Naive thymus-derived CD4-positive, alpha-beta T cell (primary cell): ENCODE measurements at regions not wholly inside any gene's neighbourhood (a gene's known extent, or its start where the extent isn't known, plus 50 kb on each side); places are given as distances from the start of the nearest gene placed in this dataset.

Source experiments
- ATAC-seq: fragments of 150-1000 bp; cut with Tn5 transposase; 2 replicates; pipeline ENCODE4 v1.10.0; 2021; ENCODE audit warnings: mild to moderate bottlenecking, moderate library complexity
- CTCF ChIA-PET: fragments of 350-600 bp; sonication (Branson Sonifier 250); formaldehyde crosslinking; loops from one replicate; lab custom pipeline; 2021; ENCODE audit warnings: antibody characterized with exemption; lab: Charles Lee
- POLR2A ChIA-PET: fragments of 350-600 bp; sonication (Branson Sonifier 250); formaldehyde crosslinking; loops from one replicate; lab custom pipeline; 2021; ENCODE audit warnings: antibody characterized with exemption, inconsistent platforms; lab: Charles Lee
- DNase-seq, 9 donors: peaks; one replicate each; pipeline versions ENCODE4 v3.0.0 to v3.0.0-alpha.2; 2020 to 2022; ENCODE audit warnings: mixed read lengths in 1 of 9
- H3K27ac ChIP-seq: one replicate; pipeline ENCODE4 v1.7.0; 2013; ENCODE audit warnings: mild to moderate bottlenecking, low read depth, low read length, moderate library complexity
- H3K27me3 ChIP-seq, 2 donors: one replicate each; pipeline ENCODE4 v1.7.0; 2013; ENCODE audit warnings: low read length in 2 of 2, mild to moderate bottlenecking in 2 of 2, moderate library complexity in 2 of 2; ENCODE audit not compliant: control insufficient read depth in 2 of 2, insufficient read depth in 2 of 2
- H3K36me3 ChIP-seq, 3 experiments: 1 replicate in 2 of 3; 2 replicates in 1 of 3; pipeline ENCODE4 v1.7.0; 2013; ENCODE audit warnings: low read length in 3 of 3, mild to moderate bottlenecking in 3 of 3, moderate library complexity in 1 of 3; ENCODE audit not compliant: insufficient read depth in 3 of 3, control insufficient read depth in 2 of 3
- H3K4me1 ChIP-seq, 2 donors: one replicate each; pipeline ENCODE4 v1.7.0; 2013; ENCODE audit warnings: low read length in 2 of 2, mild to moderate bottlenecking in 2 of 2, moderate library complexity in 1 of 2; ENCODE audit not compliant: control insufficient read depth in 2 of 2, insufficient read depth in 2 of 2
- H3K4me3 ChIP-seq: 2 replicates; pipeline ENCODE4 v1.7.0; 2013; ENCODE audit warnings: mild to moderate bottlenecking, low read length
- H3K9me3 ChIP-seq, 3 experiments: 1 replicate in 2 of 3; 2 replicates in 1 of 3; pipeline ENCODE4 v1.7.0; 2013; ENCODE audit warnings: low read length in 3 of 3; ENCODE audit not compliant: control insufficient read depth in 2 of 3
- H3K27ac Mint-ChIP-seq, 9 donors: one replicate each; pipeline ENCODE4 v1.8.0; 2020 to 2022; ENCODE audit warnings: mixed read lengths in 9 of 9, mild to moderate bottlenecking in 8 of 9, moderate library complexity in 5 of 9, inconsistent platforms in 2 of 9
- H3K27me3 Mint-ChIP-seq, 5 donors: one replicate each; pipeline ENCODE4 v1.8.0; 2021 to 2022; ENCODE audit warnings: mixed read lengths in 5 of 5, mild to moderate bottlenecking in 1 of 5
- H3K36me3 Mint-ChIP-seq, 5 donors: one replicate each; pipeline ENCODE4 v1.8.0; 2020 to 2022; ENCODE audit warnings: mixed read lengths in 5 of 5, mild to moderate bottlenecking in 3 of 5, inconsistent platforms in 1 of 5
- H3K4me1 Mint-ChIP-seq, 7 donors: one replicate each; pipeline ENCODE4 v1.8.0; 2020 to 2022; ENCODE audit warnings: mixed read lengths in 7 of 7, mild to moderate bottlenecking in 3 of 7, inconsistent platforms in 1 of 7
- H3K4me3 Mint-ChIP-seq, 10 donors: one replicate each; pipeline ENCODE4 v1.8.0; 2020 to 2022; ENCODE audit warnings: mild to moderate bottlenecking in 10 of 10, mixed read lengths in 10 of 10, moderate library complexity in 6 of 10, inconsistent platforms in 2 of 10
- H3K9me3 Mint-ChIP-seq, 11 donors: one replicate each; pipeline ENCODE4 v1.8.0; 2020 to 2022; ENCODE audit warnings: mixed read lengths in 11 of 11, mild to moderate bottlenecking in 4 of 11, inconsistent platforms in 1 of 11, moderate library complexity in 1 of 11
- intact Hi-C, 2 donors: fragments of 100-400 bp; cut with micrococcal nuclease; formaldehyde crosslinking; loops; one replicate each; pipeline ENCODE4 v1.15.1; 2023

DNA sequence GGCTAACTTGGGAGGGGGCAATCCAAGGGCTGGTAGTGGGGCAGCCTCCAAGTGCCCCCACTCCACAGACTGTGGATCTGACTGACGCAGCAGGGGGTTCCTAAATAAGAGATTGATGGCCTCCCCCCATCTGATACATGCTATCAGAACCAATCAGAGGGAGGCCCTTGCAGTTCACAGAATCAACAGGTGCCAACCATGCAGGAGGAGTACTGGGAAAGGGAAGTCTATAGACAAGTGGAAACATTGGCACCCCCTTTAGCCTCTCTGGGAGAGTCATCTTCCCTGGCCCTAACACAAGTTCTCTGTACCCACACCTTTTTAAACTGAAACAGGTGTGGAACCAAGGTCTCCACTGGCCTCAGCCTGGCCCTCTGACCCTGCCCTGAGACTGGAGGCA is 145.8 kb downstream of the OR2B2 start:
- no peak for DNase-seq
- Mint-ChIP-seq H3K9me3 (peaks cover 0 to 2% (median 0%) of the 10 kb centered on the region in 11 donors), H3K4me3 (no peak overlapping the region), H3K27ac (no peak overlapping the region), H3K4me1 (peaks cover 0 to 7% (median 0%) of the 10 kb centered on the region in 7 donors), H3K36me3 (peaks cover 0 to 3% (median 0%) of the 10 kb centered on the region in 5 donors), H3K27me3 (peaks cover 0 to 16% (median 6%) of the 10 kb centered on the region in 5 donors)
- no peaks in the 10 kb centered on the region for H3K9me3 ChIP-seq
- intact Hi-C loops: no loop called here
- H3K27me3 ChIP-seq: no peaks in the 10 kb centered on the region
- no peak overlapping the region for H3K4me3 ChIP-seq
- POLR2A ChIA-PET: no interaction called here
- H3K4me1 ChIP-seq: no peaks in the 10 kb centered on the region
- H3K27ac ChIP-seq: no peak overlapping the region
- CTCF ChIA-PET: interaction anchor here (0.6 kb wide), 1 partner anchor 131 kb away, joined by 3 read pairs; no protein-coding TSS in a partner anchor
- H3K36me3 ChIP-seq: no peaks in the 10 kb centered on the region
- ATAC-seq: no peak

DNA sequence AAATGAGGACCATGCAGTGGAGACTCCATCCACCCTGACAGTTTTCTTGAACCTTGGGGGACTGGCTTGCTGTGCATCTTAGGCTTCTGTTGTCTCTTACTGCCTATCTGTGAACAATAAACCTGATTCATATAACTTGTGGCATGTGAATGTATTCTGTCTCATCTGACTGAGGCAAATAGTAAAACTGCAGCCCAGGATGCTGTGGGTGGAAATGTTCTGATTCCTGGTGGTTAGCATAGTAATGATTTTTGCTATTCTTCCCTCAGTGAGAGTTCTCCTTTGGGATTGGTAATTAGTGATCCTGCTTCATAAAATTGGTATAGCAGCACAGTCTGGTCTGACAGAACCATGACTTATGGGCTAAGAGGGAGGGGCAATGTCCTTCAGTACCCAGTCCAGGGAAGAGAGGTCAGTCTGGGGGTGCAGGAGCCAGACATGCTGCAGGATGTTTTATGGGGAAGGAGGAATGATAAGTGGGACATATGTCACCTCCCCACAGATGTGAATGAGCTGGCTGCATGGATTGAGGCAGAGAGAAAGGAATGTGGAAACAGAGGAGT is 147.1 kb downstream of the OR2B2 start:
- POLR2A ChIA-PET: interaction anchor here (0.6 kb wide), 1 partner anchor 1771 kb away, joined by 3 read pairs; no protein-coding TSS in a partner anchor
- CTCF ChIA-PET: interaction anchor here (0.8 kb wide), 1 partner anchor 31 kb away, joined by 3 read pairs; no protein-coding TSS in a partner anchor
- Mint-ChIP-seq H3K27ac (no peak overlapping the region), H3K36me3 (peaks cover 0 to 3% (median 0%) of the 10 kb centered on the region in 5 donors), H3K4me1 (peaks cover 0 to 11% (median 0%) of the 10 kb centered on the region in 7 donors), H3K27me3 (peaks cover 0 to 6% (median 4%) of the 10 kb centered on the region in 5 donors), H3K4me3 (no peak overlapping the region), H3K9me3 (peaks cover 0 to 2% (median 0%) of the 10 kb centered on the region in 11 donors)
- no peak for ATAC-seq
- no peaks in the 10 kb centered on the region for H3K4me1 ChIP-seq
- no peak overlapping the region for H3K4me3 ChIP-seq
- no peaks in the 10 kb centered on the region for H3K36me3 ChIP-seq
- no peaks in the 10 kb centered on the region for H3K27me3 ChIP-seq
- intact Hi-C loops: no loop called here
- H3K27ac ChIP-seq: no peak overlapping the region
- H3K9me3 ChIP-seq: no peaks in the 10 kb centered on the region
- no peak for DNase-seq

DNA sequence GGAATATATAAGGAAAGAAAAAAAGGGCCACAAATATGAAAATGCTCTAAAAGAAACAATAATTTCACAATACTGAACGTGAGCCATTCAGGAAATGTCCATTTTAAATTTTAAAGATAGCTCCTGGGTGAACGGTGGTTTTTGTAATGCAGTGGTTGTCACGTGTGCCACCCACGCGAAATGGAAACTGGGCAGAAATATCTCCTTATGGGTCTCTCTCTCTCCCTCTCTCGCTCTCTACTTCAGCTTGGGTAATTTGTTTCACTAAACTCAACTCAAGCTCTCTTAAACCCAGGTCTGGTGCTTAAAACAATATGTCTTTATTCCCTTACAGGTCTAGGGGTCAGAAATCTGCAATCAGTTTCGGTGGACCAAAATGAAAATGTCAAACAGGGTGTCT is 150.8 kb downstream of the OR2B2 start:
- ATAC-seq (peak; percentile 55), DNase-seq (no peak)
- no peak overlapping the region for H3K27ac ChIP-seq
- H3K4me3 ChIP-seq: no peak overlapping the region
- H3K27me3 ChIP-seq: no peaks in the 10 kb centered on the region
- peaks cover 6 to 10% of the 10 kb centered on the region in 2 donors for H3K4me1 ChIP-seq
- Mint-ChIP-seq H3K4me1 (peaks cover 8 to 37% (median 23%) of the 10 kb centered on the region in 7 donors), H3K9me3 (peaks cover 0 to 2% (median 0%) of the 10 kb centered on the region in 11 donors), H3K27me3 (peaks cover 0 to 6% (median 0%) of the 10 kb centered on the region in 5 donors), H3K4me3 (peak overlapping the region in 1 of 10 donors; percentile 60), H3K27ac (no peak overlapping the region), H3K36me3 (peaks cover 0 to 3% (median 0%) of the 10 kb centered on the region in 5 donors)
- H3K36me3 ChIP-seq: no peaks in the 10 kb centered on the region
- POLR2A ChIA-PET: interaction anchor here (0.8 kb wide), 1 partner anchor 132 kb away, joined by 3 read pairs; a partner anchor contains a TSS
- intact Hi-C loops: no loop called here
- H3K9me3 ChIP-seq: no peaks in the 10 kb centered on the region
- CTCF ChIA-PET: no interaction called here

DNA sequence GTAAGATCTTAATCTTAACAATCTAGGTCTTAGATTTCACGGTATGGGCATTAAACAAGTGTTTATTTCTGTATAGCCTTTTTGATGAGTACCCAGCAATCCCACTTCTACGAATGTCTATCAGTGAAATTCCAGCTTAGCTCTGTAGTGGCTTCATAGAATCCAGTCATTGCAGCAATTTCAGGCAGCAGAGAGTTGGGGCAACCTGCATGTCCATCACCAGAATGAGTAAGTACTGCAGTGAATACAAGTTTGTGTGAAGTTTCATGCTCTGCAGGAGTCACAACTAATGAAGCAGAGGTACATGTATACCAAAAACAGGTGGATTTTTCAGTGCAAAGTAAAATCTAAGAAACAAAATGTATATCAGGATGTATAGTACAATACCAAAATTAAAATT is 151.7 kb downstream of the OR2B2 start:
- Mint-ChIP-seq H3K36me3 (peaks cover 0 to 3% (median 0%) of the 10 kb centered on the region in 5 donors), H3K27me3 (peaks cover 0 to 5% (median 0%) of the 10 kb centered on the region in 5 donors), H3K4me3 (no peak overlapping the region), H3K9me3 (peaks cover 0 to 2% (median 0%) of the 10 kb centered on the region in 11 donors), H3K4me1 (peaks cover 8 to 43% (median 23%) of the 10 kb centered on the region in 7 donors), H3K27ac (peak overlapping the region in 1 of 9 donors; percentile 32)
- intact Hi-C loops: no loop called here
- Histone ChIP-seq H3K27me3 (no peaks in the 10 kb centered on the region), H3K27ac (no peak overlapping the region), H3K36me3 (no peaks in the 10 kb centered on the region), H3K9me3 (no peaks in the 10 kb centered on the region), H3K4me3 (no peak overlapping the region), H3K4me1 (peaks cover 6 to 10% of the 10 kb centered on the region in 2 donors)
- CTCF ChIA-PET: interaction anchor here (1.1 to 1.9 kb wide), 2 partner anchors 12 to 135 kb away, joined by 4 to 5 read pairs; no protein-coding TSS in a partner anchor
- ATAC-seq (no peak), DNase-seq (no peak)
- POLR2A ChIA-PET: interaction anchor here (0.7 to 1.6 kb wide), 4 partner anchors 12 to 1740 kb away, joined by 3 to 5 read pairs (median 3); a partner anchor contains a TSS

DNA sequence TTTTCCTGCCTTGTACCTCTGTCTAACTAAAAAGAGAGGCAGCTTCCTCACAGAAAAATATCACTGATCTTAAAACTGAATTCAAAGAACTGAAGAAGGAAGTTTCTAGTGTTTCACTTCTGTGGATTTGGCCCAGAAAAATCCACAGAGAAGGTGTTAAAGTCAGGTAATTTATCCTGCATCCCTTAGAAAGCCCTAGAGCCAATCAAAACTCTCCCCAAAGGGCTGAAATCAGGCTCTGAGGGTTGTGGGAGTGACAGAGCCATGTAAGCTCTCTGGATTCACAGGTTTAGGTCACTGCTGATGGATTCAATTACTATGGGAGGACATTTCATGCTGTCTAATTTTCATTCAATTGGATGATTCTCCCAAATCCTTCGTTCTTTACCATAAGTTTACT is 152.3 kb downstream of the OR2B2 start:
- H3K27ac Mint-ChIP-seq: peak overlapping the region in 1 of 9 donors; percentile 32

DNA sequence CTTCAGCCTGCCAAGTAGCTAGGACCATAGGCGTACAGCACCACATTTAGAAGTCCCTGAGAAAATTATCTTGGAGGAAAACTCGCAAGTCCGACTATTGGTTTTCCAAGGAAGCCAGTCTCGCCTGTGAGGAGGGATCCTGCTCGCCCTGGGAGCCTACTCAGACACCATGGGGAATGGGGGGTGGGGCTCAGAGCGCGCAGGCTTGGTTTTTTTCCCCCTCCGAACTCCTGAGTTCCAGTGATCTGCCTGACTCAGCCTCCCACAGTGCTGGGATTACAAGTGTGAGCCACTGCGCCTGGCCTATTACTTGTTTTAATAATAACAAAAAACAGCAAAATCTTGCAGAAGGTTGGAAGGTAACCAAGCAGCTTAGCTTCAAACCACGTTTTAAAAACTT is 153.7 kb downstream of the OR2B2 start:
- no peaks in the 10 kb centered on the region for H3K27me3 ChIP-seq
- peaks cover 6 to 20% of the 10 kb centered on the region in 2 donors for H3K4me1 ChIP-seq
- peaks cover 0 to 2% (median 0%) of the 10 kb centered on the region in 5 donors for H3K27me3 Mint-ChIP-seq
- no peaks in the 10 kb centered on the region for H3K9me3 ChIP-seq
- peaks cover 0 to 3% (median 0%) of the 10 kb centered on the region in 5 donors for H3K36me3 Mint-ChIP-seq
- H3K4me3 ChIP-seq: no peak overlapping the region
- DNase-seq (no peak), ATAC-seq (no peak)
- intact Hi-C loops: loop anchor here in 1 of 2 donors (10.0 kb wide), 2 partner anchors 1474 to 1734 kb away; a partner anchor contains a TSS
- H3K4me3 Mint-ChIP-seq: peak overlapping the region; percentile 78 to 91 (median 84)
- peaks cover 17 to 55% (median 37%) of the 10 kb centered on the region in 7 donors for H3K4me1 Mint-ChIP-seq
- H3K27ac ChIP-seq: no peak overlapping the region
- POLR2A ChIA-PET: interaction anchor here (0.6 to 1.5 kb wide), 6 partner anchors 51 to 1079 kb away, joined by 3 to 4 read pairs (median 3); a partner anchor contains a TSS
- H3K36me3 ChIP-seq: no peaks in the 10 kb centered on the region
- CTCF ChIA-PET: interaction anchor here (1.1 to 3.4 kb wide), 2 partner anchors 10 to 36 kb away, joined by 3 to 10 read pairs; no protein-coding TSS in a partner anchor
- H3K27ac Mint-ChIP-seq: peak overlapping the region in 3 of 9 donors; percentile 80 to 85 (median 85)
- peaks cover 0 to 7% (median 0%) of the 10 kb centered on the region in 11 donors for H3K9me3 Mint-ChIP-seq

More for the DNA sequence above, 152.3 kb downstream of the OR2B2 start:
- ChIA-PET CTCF (interaction anchor here (0.6 to 1.9 kb wide), 3 partner anchors 12 to 603 kb away, joined by 4 to 6 read pairs (median 5); no protein-coding TSS in a partner anchor), POLR2A (interaction anchor here (1.0 to 1.6 kb wide), 5 partner anchors 12 to 1740 kb away, joined by 3 to 5 read pairs (median 3); a partner anchor contains a TSS)
- H3K27me3 Mint-ChIP-seq: peaks cover 0 to 2% (median 0%) of the 10 kb centered on the region in 5 donors
- H3K4me1 ChIP-seq: peaks cover 6 to 10% of the 10 kb centered on the region in 2 donors
- H3K36me3 Mint-ChIP-seq: peaks cover 0 to 3% (median 0%) of the 10 kb centered on the region in 5 donors
- H3K9me3 ChIP-seq: no peaks in the 10 kb centered on the region
- intact Hi-C loops: loop anchor here in 1 of 2 donors (10.0 kb wide), 2 partner anchors 1475 to 1735 kb away; a partner anchor contains a TSS
- no peaks in the 10 kb centered on the region for H3K27me3 ChIP-seq
- ATAC-seq: no peak
- peaks cover 0 to 2% (median 0%) of the 10 kb centered on the region in 11 donors for H3K9me3 Mint-ChIP-seq
- no peak for DNase-seq
- peaks cover 8 to 45% (median 26%) of the 10 kb centered on the region in 7 donors for H3K4me1 Mint-ChIP-seq
- H3K4me3 Mint-ChIP-seq: peak overlapping the region in 1 of 10 donors; percentile 21
- no peak overlapping the region for H3K27ac ChIP-seq
- H3K36me3 ChIP-seq: no peaks in the 10 kb centered on the region
- no peak overlapping the region for H3K4me3 ChIP-seq
